Gastroesophageal sphincter (tissue), 4 donors: ENCODE measurements at regions not wholly inside any gene's neighbourhood (a gene's known extent, or its start where the extent isn't known, plus 50 kb on each side); places are given as distances from the start of the nearest gene placed in this dataset.

ENCODE experiments used
- ATAC-seq: fragments of 150-250 bp; one replicate; pipeline ENCODE4 v1.9.1; 2016; ENCODE audit warnings: mild to moderate bottlenecking, moderate library complexity
- H3K27ac ChIP-seq, 4 donors: fragments of 200-600 bp; sonication (generic) in 3 of 4; 1 replicate in 3 of 4; 2 replicates in 1 of 4; pipeline ENCODE4 v1.5.1; 2016 to 2019
- H3K27me3 ChIP-seq: fragments of 200-600 bp; sonication (generic); one replicate; pipeline ENCODE4 v1.5.1; 2019
- H3K36me3 ChIP-seq, 2 donors: fragments of 200-600 bp; sonication (generic); one replicate each; pipeline ENCODE4 v1.5.1; 2019; ENCODE audit warnings: control low read depth in 1 of 2
- H3K4me1 ChIP-seq, 3 donors: fragments of 200-600 bp; sonication (generic); 1 replicate in 2 of 3; 2 replicates in 1 of 3; pipeline ENCODE4 v1.5.1; 2016 to 2019; ENCODE audit warnings: control low read depth in 2 of 3
- H3K4me3 ChIP-seq, 2 donors: fragments of 200-600 bp; sonication (generic); one replicate each; pipeline ENCODE4 v1.5.1; 2019; ENCODE audit warnings: mild to moderate bottlenecking in 1 of 2, moderate library complexity in 1 of 2
- H3K9me3 ChIP-seq, 3 donors: fragments of 200-600 bp; sonication (generic); one replicate each; pipeline ENCODE4 v1.5.1; 2017 to 2019; ENCODE audit warnings: control low read depth in 2 of 3
- CTCF ChIP-seq, 4 experiments: fragments of 200-600 bp in 2 of 4; fragments of 450-650 bp in 2 of 4; sonication (generic) in 1 of 4; IDR thresholded peaks; one replicate each; pipeline ENCODE4 v1.5.1; 2017 to 2019; ENCODE audit warnings: antibody characterized with exemption in 4 of 4, mild to moderate bottlenecking in 2 of 4, moderate library complexity in 2 of 4
- EP300 ChIP-seq: sonication (generic); formaldehyde crosslinking; IDR thresholded peaks from one replicate; pipeline ENCODE4 v1.6.1; 2017; ENCODE audit warnings: antibody characterized with exemption, mild to moderate bottlenecking
- POLR2A ChIP-seq, 2 donors: fragments of 450-650 bp; IDR thresholded peaks; one replicate each; pipeline ENCODE4 v1.6.1; 2017; ENCODE audit warnings: antibody characterized with exemption in 2 of 2, mild to moderate bottlenecking in 2 of 2, moderate library complexity in 1 of 2
- POLR2AphosphoS5 ChIP-seq: sonication (generic); formaldehyde crosslinking; IDR thresholded peaks from one replicate; pipeline ENCODE4 v1.6.1; 2017; ENCODE audit warnings: antibody characterized with exemption
- WGBS, 2 donors: methylation state at CpG; one replicate each; pipeline ENCODE4 v1.1.5; 2018; ENCODE audit warnings: low coverage in 1 of 2; 5-methylcytosine and 5-hydroxymethylcytosine counted together

- no peak for ATAC-seq
- Histone ChIP-seq H3K9me3 (peaks cover 0 to 14% (median 0%) of the 10 kb centered on the region in 3 donors), H3K4me3 (no peak overlapping the region), H3K27me3 (no peaks in the 10 kb centered on the region), H3K36me3 (no peaks in the 10 kb centered on the region), H3K4me1 (no peaks in the 10 kb centered on the region), H3K27ac (no peak overlapping the region)
- WGBS, 2 donors: 64 to 83% methylated on average over 4 of the region's 4 CpGs
- TF ChIP-seq POLR2AphosphoS5 (no peak), CTCF (IDR thresholded peaks at IDR 0.05) (no peak), POLR2A (IDR thresholded peaks at IDR 0.05) (no peak), EP300 (no peak)
Measured at GRCh38 chr7:145265180-145265579, 429.3 kb upstream of the TPK1 start.

- H3K27me3 ChIP-seq: no peaks in the 10 kb centered on the region
- 13 to 20% methylated on average over 1 of the region's 1 CpG for WGBS, 2 donors
- H3K9me3 ChIP-seq: peaks cover 0 to 8% (median 0%) of the 10 kb centered on the region in 3 donors
- H3K4me3 ChIP-seq: no peak overlapping the region
- H3K4me1 ChIP-seq: no peaks in the 10 kb centered on the region
- no peak for TF ChIP-seq POLR2A (IDR thresholded peaks at IDR 0.05)
- TF ChIP-seq POLR2AphosphoS5: no peak
- no peak for TF ChIP-seq CTCF (IDR thresholded peaks at IDR 0.05)
- TF ChIP-seq EP300: no peak
- H3K27ac ChIP-seq: no peak overlapping the region
- no peaks in the 10 kb centered on the region for H3K36me3 ChIP-seq
- no peak for ATAC-seq
Measured at GRCh38 chr7:145263886-145264285, 428.0 kb upstream of the TPK1 start.

GRCh38 chr7:145252031-145252430 lies 416.2 kb upstream of the TPK1 start:
- ATAC-seq: no peak
- TF ChIP-seq POLR2A (IDR thresholded peaks at IDR 0.05) (no peak), CTCF (IDR thresholded peaks at IDR 0.05) (no peak), EP300 (no peak), POLR2AphosphoS5 (no peak)
- Histone ChIP-seq H3K36me3 (no peaks in the 10 kb centered on the region), H3K27ac (no peak overlapping the region), H3K9me3 (peaks cover 0 to 17% (median 0%) of the 10 kb centered on the region in 3 donors), H3K27me3 (no peaks in the 10 kb centered on the region), H3K4me1 (no peaks in the 10 kb centered on the region), H3K4me3 (no peak overlapping the region)

GRCh38 chr7:145224775-145225174 lies 388.9 kb upstream of the TPK1 start:
- ATAC-seq: no peak
- Histone ChIP-seq H3K27ac (no peak overlapping the region), H3K27me3 (no peaks in the 10 kb centered on the region), H3K36me3 (no peaks in the 10 kb centered on the region), H3K4me3 (no peak overlapping the region), H3K9me3 (no peaks in the 10 kb centered on the region), H3K4me1 (no peaks in the 10 kb centered on the region)
- TF ChIP-seq CTCF (IDR thresholded peaks at IDR 0.05) (no peak), POLR2AphosphoS5 (no peak)
- 40% methylated on average over 4 of the region's 4 CpGs; no CpG with 5 or more reads in 1 of the 2 donors for WGBS, 2 donors

- Histone ChIP-seq H3K9me3 (no peaks in the 10 kb centered on the region), H3K4me3 (no peak overlapping the region), H3K27ac (no peak overlapping the region), H3K36me3 (no peaks in the 10 kb centered on the region), H3K27me3 (no peaks in the 10 kb centered on the region), H3K4me1 (no peaks in the 10 kb centered on the region)
- 33 to 60% methylated on average over 1 to 2 of the region's 4 CpGs for WGBS, 2 donors
- TF ChIP-seq CTCF (IDR thresholded peaks at IDR 0.05) (no peak), POLR2AphosphoS5 (no peak), POLR2A (IDR thresholded peaks at IDR 0.05) (no peak), EP300 (no peak)
- ATAC-seq: no peak
Measured at GRCh38 chr7:145219461-145219860, 383.6 kb upstream of the TPK1 start.
